A549 (cell line): ENCODE measurements at regions not wholly inside any gene's neighbourhood (a gene's known extent, or its start where the extent isn't known, plus 50 kb on each side); places are given as distances from the start of the nearest gene placed in this dataset.

Experiments
- ATAC-seq, 2 experiments: fragments of 200-7000 bp in 1 of 2; fragments of >200 bp in 1 of 2; cut with Nextera tagmentation in 1 of 2; cut with Tn5 transposase in 1 of 2; 3 replicates each; pipeline versions ENCODE4 v1.8.0 to v1.9.1; 2018 to 2020; ENCODE audit warnings: mild to moderate bottlenecking in 1 of 2, moderate library complexity in 1 of 2
- CTCF ChIA-PET: fragments of 300-600 bp; sonication (Branson Sonifier 250); formaldehyde crosslinking; extraction: SDS; loops from one replicate; lab custom pipeline; 2021; ENCODE audit warnings: antibody characterized with exemption, inconsistent platforms; lab: Yijun Ruan, JAX
- POLR2A ChIA-PET: fragments of 350-600 bp; formaldehyde crosslinking; extraction: SDS; loops from one replicate; lab custom pipeline; 2021; ENCODE audit warnings: antibody characterized with exemption, inconsistent platforms; lab: Yijun Ruan, JAX
- DNase-seq, 2 experiments: peaks; one replicate each; pipeline versions ENCODE4 v3.0.0 to v3.0.0-alpha.2; 2011 to 2016; ENCODE audit warnings: low read depth in 1 of 2, low spot score in 1 of 2
- FAIRE-seq: peaks from 2 replicates; lab custom pipeline; 2011; peaks lifted over from hg19 to GRCh38; lab: Jason Lieb, UNC
- H3K27ac ChIP-seq, 2 experiments: fragments of >200 bp; sonication (Bioruptor Twin); formaldehyde crosslinking; 3 replicates each; pipeline ENCODE4 v1.5.1; 2016 to 2017
- H3K4me1 ChIP-seq: fragments of >200 bp; sonication (Bioruptor Twin); formaldehyde crosslinking; 3 replicates; pipeline ENCODE4 v1.6.1; 2016
- H3K4me2 ChIP-seq: fragments of >200 bp; sonication (Bioruptor Twin); formaldehyde crosslinking; 3 replicates; pipeline ENCODE4 v1.6.1; 2016
- H3K4me3 ChIP-seq: fragments of >200 bp; sonication (Bioruptor Twin); formaldehyde crosslinking; 3 replicates; pipeline ENCODE4 v1.5.1; 2016
- H3K9me3 ChIP-seq: fragments of >200 bp; sonication (Bioruptor Twin); formaldehyde crosslinking; 3 replicates; pipeline ENCODE4 v1.6.1; 2016
- BHLHE40 ChIP-seq: IDR thresholded peaks from 2 replicates; pipeline ENCODE4 v1.6.1; 2012; ENCODE audit warnings: low read depth, low read length, inconsistent platforms
- CTCF ChIP-seq: fragments of >200 bp; sonication (Bioruptor Twin); formaldehyde crosslinking; IDR thresholded peaks from 3 replicates; pipeline ENCODE4 v1.5.1; 2016
- FOSB ChIP-seq: fragments of 250-450 bp; sonication (Bioruptor Pico); IDR thresholded peaks from 2 replicates; pipeline ENCODE4 v1.5.0; 2020; ENCODE audit warnings: mild to moderate bottlenecking, moderate library complexity
- GATA3 ChIP-seq: IDR thresholded peaks from 2 replicates; pipeline ENCODE4 v1.6.1; 2012; ENCODE audit warnings: borderline replicate concordance
- HES2 ChIP-seq: fragments of >200 bp; sonication (Bioruptor Twin); formaldehyde crosslinking; IDR thresholded peaks from 2 replicates; pipeline ENCODE4 v1.6.1; 2016
- MAZ ChIP-seq: fragments of 150-350 bp; IDR thresholded peaks from 2 replicates; pipeline ENCODE4 v1.6.1; 2014; ENCODE audit warnings: antibody characterized with exemption, low read depth, low read length, borderline replicate concordance
- RFX5 ChIP-seq: fragments of 450-650 bp; IDR thresholded peaks from 2 replicates; pipeline ENCODE4 v1.7.1; 2014; ENCODE audit warnings: antibody characterized with exemption, mild to moderate bottlenecking, moderate library complexity
- RNF2 ChIP-seq: fragments of 200-600 bp; sonication (generic); IDR thresholded peaks from 2 replicates; pipeline ENCODE4 v1.6.1; 2016; ENCODE audit warnings: low read depth, mild to moderate bottlenecking, antibody characterized with exemption, moderate library complexity, borderline replicate concordance
- SMC3 ChIP-seq: fragments of >200 bp; sonication (Bioruptor Twin); formaldehyde crosslinking; IDR thresholded peaks from 3 replicates; pipeline ENCODE4 v1.6.1; 2018; ENCODE audit warnings: inconsistent platforms
- SREBF2 ChIP-seq: fragments of 450-650 bp; IDR thresholded peaks from 2 replicates; pipeline ENCODE4 v1.6.1; 2014; ENCODE audit warnings: mild to moderate bottlenecking, moderate library complexity
- TP53 ChIP-seq: fragments of 250-450 bp; sonication (Bioruptor Pico); IDR thresholded peaks from 2 replicates; pipeline ENCODE4 v1.5.0; 2021; ENCODE audit warnings: mild to moderate bottlenecking, moderate library complexity
- ZC3H11A ChIP-seq: fragments of 450-650 bp; IDR thresholded peaks from 2 replicates; pipeline ENCODE4 v1.6.1; 2014; ENCODE audit warnings: antibody characterized with exemption, mild to moderate bottlenecking
- ZFP36 ChIP-seq: fragments of 450-650 bp; IDR thresholded peaks from 2 replicates; pipeline ENCODE4 v1.6.1; 2014; ENCODE audit warnings: borderline replicate concordance; ENCODE audit not compliant: partially characterized antibody
- WGBS: methylation state at CpG from one replicate; pipeline ENCODE4 v1.1.6; 2017; ENCODE audit errors: missing lambda C conversion rate; 5-methylcytosine and 5-hydroxymethylcytosine counted together
- TF ChIP-seq, protein P1 (sequence below): fragments of 200-600 bp; sonication (generic); IDR thresholded peaks from 2 replicates; pipeline ENCODE4 v1.6.1; 2016; ENCODE audit warnings: antibody characterized with exemption, mild to moderate bottlenecking, moderate library complexity
- TF ChIP-seq, protein P2 (sequence below): fragments of 450-650 bp; IDR thresholded peaks from 2 replicates; pipeline ENCODE4 v1.6.1; 2014; ENCODE audit warnings: antibody characterized with exemption
- TF ChIP-seq, protein P3 (sequence below): fragments of 250-450 bp; sonication (Bioruptor Pico); IDR thresholded peaks from 2 replicates; pipeline ENCODE4 v1.5.0; 2021; ENCODE audit warnings: mild to moderate bottlenecking, moderate library complexity, borderline replicate concordance
- TF ChIP-seq, protein P4 (sequence below): fragments of 250-450 bp; sonication (Bioruptor Pico); IDR thresholded peaks from 2 replicates; pipeline ENCODE4 v1.5.0; 2020; ENCODE audit warnings: low read depth, mild to moderate bottlenecking, moderate library complexity
- TF ChIP-seq, protein P5 (sequence below): fragments of 150-350 bp; IDR thresholded peaks from 2 replicates; pipeline ENCODE4 v1.6.1; 2014; ENCODE audit warnings: low read depth, mild to moderate bottlenecking, low read length

DNA sequence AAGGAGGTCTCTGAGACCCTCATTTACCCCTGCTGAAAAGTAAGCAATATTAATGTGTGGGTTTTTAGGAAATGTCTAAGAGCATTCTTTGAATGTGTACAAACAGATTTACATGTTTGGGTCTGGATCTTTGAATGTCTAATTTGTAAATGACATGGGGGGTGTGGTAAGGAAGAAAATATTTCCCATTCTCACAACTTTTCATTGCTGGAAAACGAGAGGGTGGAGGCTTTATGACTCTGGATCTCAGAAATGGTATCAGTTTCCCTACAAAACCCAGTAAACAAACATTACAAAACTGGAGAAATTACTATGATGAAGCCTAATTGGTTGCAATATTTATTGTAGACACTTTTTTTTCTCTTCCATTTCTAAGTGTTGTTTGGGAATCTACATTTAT is 98.1 kb upstream of the FOXB1 start:
- DNase-seq = no peak
- no peak for FAIRE-seq
- Histone ChIP-seq H3K27ac (no peak overlapping the region), H3K9me3 (no peaks in the 10 kb centered on the region), H3K4me1 (no peaks in the 10 kb centered on the region), H3K4me3 (no peak overlapping the region)
- POLR2A ChIA-PET = no interaction called here
- ATAC-seq = no peak
- TF ChIP-seq HES2 (no peak), MAZ (no peak)
- TF ChIP-seq, protein P1, sequence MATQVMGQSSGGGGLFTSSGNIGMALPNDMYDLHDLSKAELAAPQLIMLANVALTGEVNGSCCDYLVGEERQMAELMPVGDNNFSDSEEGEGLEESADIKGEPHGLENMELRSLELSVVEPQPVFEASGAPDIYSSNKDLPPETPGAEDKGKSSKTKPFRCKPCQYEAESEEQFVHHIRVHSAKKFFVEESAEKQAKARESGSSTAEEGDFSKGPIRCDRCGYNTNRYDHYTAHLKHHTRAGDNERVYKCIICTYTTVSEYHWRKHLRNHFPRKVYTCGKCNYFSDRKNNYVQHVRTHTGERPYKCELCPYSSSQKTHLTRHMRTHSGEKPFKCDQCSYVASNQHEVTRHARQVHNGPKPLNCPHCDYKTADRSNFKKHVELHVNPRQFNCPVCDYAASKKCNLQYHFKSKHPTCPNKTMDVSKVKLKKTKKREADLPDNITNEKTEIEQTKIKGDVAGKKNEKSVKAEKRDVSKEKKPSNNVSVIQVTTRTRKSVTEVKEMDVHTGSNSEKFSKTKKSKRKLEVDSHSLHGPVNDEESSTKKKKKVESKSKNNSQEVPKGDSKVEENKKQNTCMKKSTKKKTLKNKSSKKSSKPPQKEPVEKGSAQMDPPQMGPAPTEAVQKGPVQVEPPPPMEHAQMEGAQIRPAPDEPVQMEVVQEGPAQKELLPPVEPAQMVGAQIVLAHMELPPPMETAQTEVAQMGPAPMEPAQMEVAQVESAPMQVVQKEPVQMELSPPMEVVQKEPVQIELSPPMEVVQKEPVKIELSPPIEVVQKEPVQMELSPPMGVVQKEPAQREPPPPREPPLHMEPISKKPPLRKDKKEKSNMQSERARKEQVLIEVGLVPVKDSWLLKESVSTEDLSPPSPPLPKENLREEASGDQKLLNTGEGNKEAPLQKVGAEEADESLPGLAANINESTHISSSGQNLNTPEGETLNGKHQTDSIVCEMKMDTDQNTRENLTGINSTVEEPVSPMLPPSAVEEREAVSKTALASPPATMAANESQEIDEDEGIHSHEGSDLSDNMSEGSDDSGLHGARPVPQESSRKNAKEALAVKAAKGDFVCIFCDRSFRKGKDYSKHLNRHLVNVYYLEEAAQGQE = no peak
- TF ChIP-seq, protein P2, sequence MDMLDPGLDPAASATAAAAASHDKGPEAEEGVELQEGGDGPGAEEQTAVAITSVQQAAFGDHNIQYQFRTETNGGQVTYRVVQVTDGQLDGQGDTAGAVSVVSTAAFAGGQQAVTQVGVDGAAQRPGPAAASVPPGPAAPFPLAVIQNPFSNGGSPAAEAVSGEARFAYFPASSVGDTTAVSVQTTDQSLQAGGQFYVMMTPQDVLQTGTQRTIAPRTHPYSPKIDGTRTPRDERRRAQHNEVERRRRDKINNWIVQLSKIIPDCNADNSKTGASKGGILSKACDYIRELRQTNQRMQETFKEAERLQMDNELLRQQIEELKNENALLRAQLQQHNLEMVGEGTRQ = no peak
- TF ChIP-seq, all 56 proteins: peak for 0
- 0% methylated on average over 1 of the region's 1 CpG for WGBS
- CTCF ChIA-PET = interaction anchor here (2.8 kb wide), 1 partner anchor 11 kb away, joined by 19 read pairs; no protein-coding TSS in a partner anchor
- no peak overlapping the region for H3K4me2 ChIP-seq

DNA sequence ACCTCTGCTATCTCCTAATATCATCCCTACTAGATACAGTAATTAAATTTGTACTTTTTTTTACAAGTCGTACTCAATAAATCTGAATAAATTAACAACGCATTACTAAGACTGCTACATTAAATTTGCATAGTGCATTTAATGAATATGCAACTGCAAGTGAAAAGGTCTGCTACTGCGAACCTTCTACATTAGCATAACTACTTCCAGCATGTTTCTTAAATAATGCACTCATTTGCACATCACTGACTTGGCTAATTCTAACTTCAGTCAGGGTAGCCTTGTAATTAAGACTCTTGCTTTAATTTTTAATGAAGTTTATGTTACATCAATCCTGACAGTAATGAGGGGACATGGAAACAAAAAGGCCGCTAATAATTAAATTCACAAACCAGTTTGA is 98.9 kb upstream of the FOXB1 start:
- FAIRE-seq = no peak
- H3K9me3 ChIP-seq = no peaks in the 10 kb centered on the region
- no peak overlapping the region for H3K4me2 ChIP-seq
- H3K4me3 ChIP-seq = no peak overlapping the region
- H3K27ac ChIP-seq = no peak overlapping the region
- H3K4me1 ChIP-seq = no peaks in the 10 kb centered on the region
- TF ChIP-seq TP53 (CRISPR knock-in tag) = no peak
- POLR2A ChIA-PET = no interaction called here
- CTCF ChIA-PET = interaction anchor here (1.7 to 2.8 kb wide), 2 partner anchors 12 kb away, joined by 7 to 19 read pairs; no protein-coding TSS in a partner anchor
- DNase-seq = no peak
- no peak for ATAC-seq
- WGBS = 39% methylated on average over 4 of the region's 4 CpGs

DNA sequence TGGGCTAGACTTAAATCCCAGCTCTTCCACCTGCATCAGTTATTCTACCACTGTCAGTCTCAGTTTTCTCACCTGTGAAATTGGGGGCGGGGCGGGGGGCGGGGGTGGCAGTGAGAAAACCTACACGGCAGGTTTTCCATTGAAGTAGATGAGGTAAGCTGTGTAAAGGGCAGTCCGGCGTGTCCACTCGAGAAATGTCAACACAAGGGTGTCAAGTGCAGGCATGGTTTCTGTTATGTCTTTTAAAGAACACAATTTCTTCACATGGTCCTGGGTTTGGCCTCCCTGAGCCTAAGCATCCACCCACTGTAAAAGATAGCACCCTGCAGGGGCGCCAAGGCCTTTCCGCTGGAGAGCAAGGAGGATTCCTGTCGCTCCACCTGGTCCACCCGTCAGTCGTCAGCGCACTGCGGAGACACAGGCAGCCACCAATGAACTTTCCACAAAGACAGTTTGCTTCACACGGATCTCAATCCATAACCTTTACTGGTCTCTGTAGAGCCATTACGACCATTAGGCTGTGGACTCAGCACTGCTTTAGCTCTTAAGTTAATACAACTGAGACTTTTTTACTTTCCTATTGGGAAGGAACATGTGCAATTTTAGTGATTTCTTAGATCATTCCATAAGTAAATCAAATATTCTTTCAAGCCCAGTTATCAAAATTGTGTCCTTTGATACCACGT is 99.5 kb upstream of the FOXB1 start:
- Histone ChIP-seq H3K9me3 (no peaks in the 10 kb centered on the region), H3K27ac (no peak overlapping the region)
- ATAC-seq (0 out of 6 replicates have a peak, but pooled peaks of 1 of the 2 experiments have one; percentile 28), DNase-seq (no peak)
- CTCF ChIA-PET = interaction anchor here (1.7 kb wide), 1 partner anchor 13 kb away, joined by 7 read pairs; no protein-coding TSS in a partner anchor
- TF ChIP-seq BHLHE40 (no peak), CTCF (no peak), SREBF2 (no peak)
- TF ChIP-seq, all 56 proteins: peak for 0
- Histone ChIP-seq H3K4me2 (no peak overlapping the region), H3K4me3 (no peak overlapping the region), H3K4me1 (no peaks in the 10 kb centered on the region)
- FAIRE-seq = peak; percentile 72
- WGBS = 38% methylated on average over 17 of the region's 17 CpGs
- POLR2A ChIA-PET = no interaction called here

- no peak for ATAC-seq
- whole genome bisulfite sequencing = 11% methylated on average over 5 of the region's 5 CpGs
- FAIRE-seq = no peak
- TF ChIP-seq, protein P3, sequence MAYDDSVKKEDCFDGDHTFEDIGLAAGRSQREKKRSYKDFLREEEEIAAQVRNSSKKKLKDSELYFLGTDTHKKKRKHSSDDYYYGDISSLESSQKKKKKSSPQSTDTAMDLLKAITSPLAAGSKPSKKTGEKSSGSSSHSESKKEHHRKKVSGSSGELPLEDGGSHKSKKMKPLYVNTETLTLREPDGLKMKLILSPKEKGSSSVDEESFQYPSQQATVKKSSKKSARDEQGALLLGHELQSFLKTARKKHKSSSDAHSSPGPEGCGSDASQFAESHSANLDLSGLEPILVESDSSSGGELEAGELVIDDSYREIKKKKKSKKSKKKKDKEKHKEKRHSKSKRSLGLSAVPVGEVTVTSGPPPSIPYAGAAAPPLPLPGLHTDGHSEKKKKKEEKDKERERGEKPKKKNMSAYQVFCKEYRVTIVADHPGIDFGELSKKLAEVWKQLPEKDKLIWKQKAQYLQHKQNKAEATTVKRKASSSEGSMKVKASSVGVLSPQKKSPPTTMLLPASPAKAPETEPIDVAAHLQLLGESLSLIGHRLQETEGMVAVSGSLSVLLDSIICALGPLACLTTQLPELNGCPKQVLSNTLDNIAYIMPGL (CRISPR knock-in tag) = no peak
- TF ChIP-seq FOSB (CRISPR knock-in tag) = no peak
- TF ChIP-seq SMC3 = no peak
- no peak for TF ChIP-seq RFX5
- TF ChIP-seq RNF2 = no peak
- no peak for TF ChIP-seq ZFP36
- TF ChIP-seq, protein P4, sequence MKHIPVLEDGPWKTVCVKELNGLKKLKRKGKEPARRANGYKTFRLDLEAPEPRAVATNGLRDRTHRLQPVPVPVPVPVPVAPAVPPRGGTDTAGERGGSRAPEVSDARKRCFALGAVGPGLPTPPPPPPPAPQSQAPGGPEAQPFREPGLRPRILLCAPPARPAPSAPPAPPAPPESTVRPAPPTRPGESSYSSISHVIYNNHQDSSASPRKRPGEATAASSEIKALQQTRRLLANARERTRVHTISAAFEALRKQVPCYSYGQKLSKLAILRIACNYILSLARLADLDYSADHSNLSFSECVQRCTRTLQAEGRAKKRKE = no peak
- TF ChIP-seq, protein P5, sequence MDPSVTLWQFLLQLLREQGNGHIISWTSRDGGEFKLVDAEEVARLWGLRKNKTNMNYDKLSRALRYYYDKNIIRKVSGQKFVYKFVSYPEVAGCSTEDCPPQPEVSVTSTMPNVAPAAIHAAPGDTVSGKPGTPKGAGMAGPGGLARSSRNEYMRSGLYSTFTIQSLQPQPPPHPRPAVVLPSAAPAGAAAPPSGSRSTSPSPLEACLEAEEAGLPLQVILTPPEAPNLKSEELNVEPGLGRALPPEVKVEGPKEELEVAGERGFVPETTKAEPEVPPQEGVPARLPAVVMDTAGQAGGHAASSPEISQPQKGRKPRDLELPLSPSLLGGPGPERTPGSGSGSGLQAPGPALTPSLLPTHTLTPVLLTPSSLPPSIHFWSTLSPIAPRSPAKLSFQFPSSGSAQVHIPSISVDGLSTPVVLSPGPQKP = no peak
- no peak for TF ChIP-seq GATA3
- no peak for TF ChIP-seq ZC3H11A
Observed at GRCh38 chr15:59896663-59897074, 107.4 kb upstream of the FOXB1 start.

More at GRCh38 chr15:59896663-59897074, 107.4 kb upstream of the FOXB1 start:
- ChIA-PET POLR2A (no interaction called here), CTCF (no interaction called here)
- DNase-seq = no peak
- Histone ChIP-seq H3K9me3 (no peaks in the 10 kb centered on the region), H3K4me2 (no peak overlapping the region), H3K4me1 (no peaks in the 10 kb centered on the region), H3K27ac (no peak overlapping the region), H3K4me3 (no peak overlapping the region)
